Osteocyte (in vitro differentiated cells): ENCODE measurements at regions not wholly inside any gene's neighbourhood (a gene's known extent, or its start where the extent isn't known, plus 50 kb on each side); places are given as distances from the start of the nearest gene placed in this dataset.

Experiments used
- DNase-seq: peaks from one replicate; pipeline ENCODE4 v3.0.0; 2021; ENCODE audit warnings: mixed read lengths; ENCODE audit not compliant: unreplicated experiment; ENCODE audit errors: extremely low spot score
- H3K27ac Mint-ChIP-seq: one replicate; pipeline ENCODE4 v1.8.0; 2021; ENCODE audit warnings: mild to moderate bottlenecking, mixed read lengths; ENCODE audit not compliant: unreplicated experiment
- H3K27me3 Mint-ChIP-seq: one replicate; pipeline ENCODE4 v1.8.0; 2021; ENCODE audit warnings: mixed read lengths; ENCODE audit not compliant: unreplicated experiment
- H3K36me3 Mint-ChIP-seq: one replicate; pipeline ENCODE4 v1.8.0; 2021; ENCODE audit warnings: mixed read lengths; ENCODE audit not compliant: unreplicated experiment
- H3K4me1 Mint-ChIP-seq: one replicate; pipeline ENCODE4 v1.8.0; 2021; ENCODE audit warnings: mixed read lengths; ENCODE audit not compliant: unreplicated experiment
- H3K4me3 Mint-ChIP-seq: one replicate; pipeline ENCODE4 v1.8.0; 2021; ENCODE audit warnings: mild to moderate bottlenecking, moderate library complexity, mixed read lengths; ENCODE audit not compliant: unreplicated experiment
- H3K9me3 Mint-ChIP-seq: one replicate; pipeline ENCODE4 v1.8.0; 2021; ENCODE audit warnings: mixed read lengths; ENCODE audit not compliant: unreplicated experiment
- CTCF ChIP-seq: fragments of 200-600 bp; sonication (generic); IDR thresholded peaks from 2 replicates; pipeline ENCODE4 v1.5.0; 2021; ENCODE audit warnings: antibody characterized with exemption, mild to moderate bottlenecking, moderate library complexity

- Mint-ChIP-seq H3K4me3 (no peak overlapping the region), H3K27ac (no peak overlapping the region), H3K27me3 (no peaks in the 10 kb centered on the region), H3K4me1 (no peaks in the 10 kb centered on the region), H3K9me3 (peaks cover 19% of the 10 kb centered on the region), H3K36me3 (no peaks in the 10 kb centered on the region)
- no peak for TF ChIP-seq CTCF
- no peak for DNase-seq
Measured at GRCh38 chr18:78919956-78920355, 59.7 kb upstream of the SALL3 start.

DNA sequence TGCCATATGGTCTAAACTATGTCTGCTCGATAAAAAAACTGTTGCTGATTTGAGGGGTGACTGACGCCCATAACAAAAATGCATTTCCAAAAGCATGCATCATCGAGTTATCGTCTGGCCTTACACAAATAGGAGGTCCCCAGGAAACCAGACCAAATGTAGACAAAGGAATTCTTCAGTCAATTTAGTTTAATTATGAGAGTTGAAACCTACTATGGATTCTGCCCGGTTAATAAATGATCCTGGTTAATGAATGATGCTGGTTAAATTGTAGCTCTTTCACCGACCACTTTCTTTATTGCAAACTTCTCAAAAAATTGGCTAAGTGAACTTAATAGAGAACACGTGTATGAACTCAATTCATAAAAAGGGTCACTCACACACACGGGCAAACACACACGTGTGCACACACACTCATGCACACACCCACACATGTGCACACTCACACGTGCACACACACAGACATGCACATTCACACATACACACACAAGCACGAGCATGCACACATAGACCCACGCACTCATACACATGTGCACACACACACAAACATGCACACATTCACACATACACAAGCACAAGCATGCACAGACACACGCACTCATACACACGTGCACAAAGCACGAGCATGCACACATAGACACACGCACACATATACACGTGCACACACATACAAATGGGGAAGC, 59.0 kb upstream of the SALL3 start:
- H3K27ac Mint-ChIP-seq: no peak overlapping the region
- no peak for TF ChIP-seq CTCF
- no peak overlapping the region for H3K4me3 Mint-ChIP-seq
- H3K9me3 Mint-ChIP-seq: peaks cover 18% of the 10 kb centered on the region
- H3K4me1 Mint-ChIP-seq: no peaks in the 10 kb centered on the region
- H3K36me3 Mint-ChIP-seq: no peaks in the 10 kb centered on the region
- no peaks in the 10 kb centered on the region for H3K27me3 Mint-ChIP-seq
- DNase-seq: no peak

DNA sequence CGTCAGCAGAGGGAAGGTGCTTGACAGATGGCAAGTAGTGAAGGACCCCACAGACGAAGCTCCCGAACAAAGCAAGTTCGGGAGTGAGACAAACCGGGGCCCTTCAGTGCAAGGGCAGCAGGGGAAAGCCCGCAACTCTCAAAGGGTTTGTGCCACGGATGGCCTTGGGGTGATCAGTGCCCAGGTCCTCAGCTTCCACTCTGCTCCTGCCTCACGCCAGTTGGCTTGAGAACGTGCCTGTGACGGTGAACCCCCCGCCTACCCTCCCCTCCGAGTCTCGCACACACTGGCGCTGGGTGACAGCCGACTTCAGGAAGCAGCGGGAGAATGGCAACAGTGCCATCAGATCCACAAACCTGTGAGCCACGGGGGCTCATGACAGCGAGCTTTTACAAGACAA, 56.8 kb upstream of the SALL3 start:
- TF ChIP-seq CTCF: no peak
- Mint-ChIP-seq H3K4me1 (no peaks in the 10 kb centered on the region), H3K27ac (no peak overlapping the region), H3K9me3 (peaks cover 8% of the 10 kb centered on the region), H3K27me3 (no peaks in the 10 kb centered on the region), H3K36me3 (no peaks in the 10 kb centered on the region), H3K4me3 (no peak overlapping the region)
- DNase-seq: no peak

DNA sequence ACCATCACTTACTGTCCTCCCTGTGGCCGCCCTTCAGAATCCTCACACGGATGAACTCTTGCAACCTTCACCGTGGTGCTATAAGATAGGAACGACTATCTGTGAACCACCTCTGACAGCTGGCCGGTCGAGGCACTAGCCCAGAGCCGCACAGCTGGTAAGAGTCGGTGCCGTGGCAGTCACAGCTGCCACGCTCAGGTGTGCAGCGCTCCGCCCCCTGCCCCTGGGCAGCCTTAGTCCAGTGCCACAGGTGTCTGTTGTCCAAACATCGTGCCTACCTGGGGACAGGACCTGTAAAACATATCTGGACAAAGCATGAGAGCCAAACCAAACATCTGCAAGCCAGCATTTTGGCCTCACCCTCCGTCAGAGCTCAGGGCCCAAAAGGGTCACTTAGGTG, 55.3 kb upstream of the SALL3 start:
- no peak for DNase-seq
- Mint-ChIP-seq H3K27me3 (no peaks in the 10 kb centered on the region), H3K4me1 (no peaks in the 10 kb centered on the region), H3K4me3 (no peak overlapping the region), H3K9me3 (peaks cover 10% of the 10 kb centered on the region), H3K36me3 (no peaks in the 10 kb centered on the region), H3K27ac (no peak overlapping the region)
- TF ChIP-seq CTCF: no peak

DNA sequence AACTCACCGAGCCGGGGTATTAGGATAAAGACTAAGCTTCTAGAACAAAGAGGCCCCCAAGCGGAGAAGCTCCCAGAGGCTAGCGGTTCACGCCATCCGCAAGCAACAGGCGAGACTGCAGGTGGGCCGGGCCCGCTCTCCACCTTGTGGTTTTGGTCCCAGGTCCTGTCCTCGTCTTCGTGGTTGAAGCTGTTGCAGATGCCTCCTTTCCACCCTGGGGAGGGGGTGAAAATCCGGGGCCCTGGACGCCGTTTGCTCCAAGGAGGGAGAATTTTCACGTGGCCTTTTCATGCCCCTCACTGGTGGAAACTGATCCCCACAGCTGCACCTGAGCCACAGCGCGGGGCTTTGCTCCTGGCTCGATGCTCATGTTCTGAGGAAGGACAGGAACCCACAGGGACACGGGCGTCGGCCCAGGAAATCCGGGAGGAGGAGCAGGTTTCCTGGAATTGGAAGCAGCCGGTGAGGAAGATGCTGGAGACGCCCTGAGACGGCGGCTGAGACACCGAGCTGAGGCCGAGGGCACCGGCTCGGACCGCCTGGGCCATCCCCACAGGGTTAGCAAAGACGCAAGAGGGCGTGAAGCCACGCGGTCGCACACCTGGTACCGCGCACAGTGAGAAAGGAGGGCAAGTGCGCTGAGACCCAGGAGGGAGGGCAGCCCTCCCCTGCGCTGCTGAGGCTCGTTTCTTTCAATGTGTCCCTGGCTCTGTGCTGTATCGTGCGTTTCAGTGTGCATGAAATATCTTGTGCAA, 54.7 kb upstream of the SALL3 start:
- DNase-seq: no peak
- H3K27me3 Mint-ChIP-seq: no peaks in the 10 kb centered on the region
- no peak overlapping the region for H3K4me3 Mint-ChIP-seq
- peaks cover 10% of the 10 kb centered on the region for H3K9me3 Mint-ChIP-seq
- TF ChIP-seq CTCF: no peak
- H3K36me3 Mint-ChIP-seq: no peaks in the 10 kb centered on the region
- no peak overlapping the region for H3K27ac Mint-ChIP-seq
- H3K4me1 Mint-ChIP-seq: no peaks in the 10 kb centered on the region
